Inferior parietal cortex (tissue), 1 donor: ENCODE measurements at regions not wholly inside any gene's neighbourhood (a gene's known extent, or its start where the extent isn't known, plus 50 kb on each side); places are given as distances from the start of the nearest gene placed in this dataset.

Experiments used
- DNase-seq: peaks from one replicate; pipeline ENCODE4 v3.0.0-alpha.2; 2016; ENCODE audit errors: extremely low spot score

- no peak for DNase-seq
Measured at GRCh38 chr4:3683744-3684421, 82.3 kb upstream of the ADRA2C start.

GRCh38 chr4:3683077-3683743 lies 83.0 kb upstream of the ADRA2C start:
- DNase-seq, result no peak

- no peak for DNase-seq
Measured at GRCh38 chr4:3682236-3683076, 83.7 kb upstream of the ADRA2C start.

- DNase-seq, result no peak
Measured at GRCh38 chr4:3681191-3681590, 85.0 kb upstream of the ADRA2C start.

- DNase-seq, result no peak
Measured at GRCh38 chr4:3680656-3681055, 85.5 kb upstream of the ADRA2C start.

- DNase-seq, result no peak
Measured at GRCh38 chr4:3679851-3680311, 86.3 kb upstream of the ADRA2C start.

GRCh38 chr4:3679071-3679825 lies 86.9 kb upstream of the ADRA2C start:
- no peak for DNase-seq

GRCh38 chr4:3677748-3678070 lies 88.5 kb upstream of the ADRA2C start:
- DNase-seq, result no peak

GRCh38 chr4:3676907-3677747 lies 89.1 kb upstream of the ADRA2C start:
- DNase-seq, result no peak

- DNase-seq, result no peak
Measured at GRCh38 chr4:3676196-3676595, 90.0 kb upstream of the ADRA2C start.

- DNase-seq, result no peak
Measured at GRCh38 chr4:3675251-3676115, 90.7 kb upstream of the ADRA2C start.

GRCh38 chr4:3674479-3674851 lies 91.7 kb upstream of the ADRA2C start:
- no peak for DNase-seq

- no peak for DNase-seq
Measured at GRCh38 chr4:3673716-3674478, 92.3 kb upstream of the ADRA2C start.

GRCh38 chr4:3673176-3673575 lies 93.0 kb upstream of the ADRA2C start:
- no peak for DNase-seq

GRCh38 chr4:3672465-3672831 lies 93.7 kb upstream of the ADRA2C start:
- DNase-seq, result no peak

- DNase-seq, result no peak
Measured at GRCh38 chr4:3671571-3672464, 94.4 kb upstream of the ADRA2C start.

- no peak for DNase-seq
Measured at GRCh38 chr4:3670521-3671519, 95.4 kb upstream of the ADRA2C start.
